Muscle layer of colon (tissue), 2 donors: ENCODE measurements at regions not wholly inside any gene's neighbourhood (a gene's known extent, or its start where the extent isn't known, plus 50 kb on each side); places are given as distances from the start of the nearest gene placed in this dataset.

Source experiments
- H3K27ac ChIP-seq: one replicate; pipeline ENCODE4 v1.7.0; 2013; ENCODE audit warnings: low read depth, mild to moderate bottlenecking, low read length, moderate library complexity
- H3K27me3 ChIP-seq, 2 donors: one replicate each; pipeline ENCODE4 v1.7.0; 2013; ENCODE audit warnings: low read length in 2 of 2, mild to moderate bottlenecking in 2 of 2; ENCODE audit not compliant: insufficient read depth in 2 of 2, control insufficient read depth in 1 of 2
- H3K36me3 ChIP-seq: one replicate; pipeline ENCODE4 v1.7.0; 2013; ENCODE audit warnings: mild to moderate bottlenecking, low read length; ENCODE audit not compliant: insufficient read depth
- H3K4me1 ChIP-seq: one replicate; pipeline ENCODE4 v1.7.0; 2013; ENCODE audit warnings: mild to moderate bottlenecking, low read length; ENCODE audit not compliant: insufficient read depth
- H3K4me3 ChIP-seq, 2 donors: one replicate each; pipeline ENCODE4 v1.7.0; 2013; ENCODE audit warnings: low read length in 2 of 2, low read depth in 1 of 2, mild to moderate bottlenecking in 1 of 2, moderate library complexity in 1 of 2
- H3K9ac ChIP-seq: one replicate; pipeline ENCODE4 v1.7.0; 2013; ENCODE audit warnings: low read length
- H3K9me3 ChIP-seq: one replicate; pipeline ENCODE4 v1.7.0; 2013; ENCODE audit warnings: mild to moderate bottlenecking, low read length
- donor health status: abdominal sarcoma.
- donor health status: Adenocarcinoma of cecum.

- H3K4me3 ChIP-seq: no peak overlapping the region
- no peaks in the 10 kb centered on the region for H3K9me3 ChIP-seq
- no peaks in the 10 kb centered on the region for H3K4me1 ChIP-seq
- H3K9ac ChIP-seq: no peak overlapping the region
- H3K27ac ChIP-seq: no peak overlapping the region
- H3K36me3 ChIP-seq: no peaks in the 10 kb centered on the region
- no peaks in the 10 kb centered on the region for H3K27me3 ChIP-seq
Measured at GRCh38 chr11:134921938-134922337, 509.9 kb upstream of the B3GAT1 start.

- no peaks in the 10 kb centered on the region for H3K27me3 ChIP-seq
- H3K36me3 ChIP-seq: no peaks in the 10 kb centered on the region
- H3K4me3 ChIP-seq: no peak overlapping the region
- peaks cover 2% of the 10 kb centered on the region for H3K4me1 ChIP-seq
- no peak overlapping the region for H3K9ac ChIP-seq
- H3K9me3 ChIP-seq: no peaks in the 10 kb centered on the region
- H3K27ac ChIP-seq: no peak overlapping the region
Measured at GRCh38 chr11:134920851-134921608, 509.0 kb upstream of the B3GAT1 start.

DNA sequence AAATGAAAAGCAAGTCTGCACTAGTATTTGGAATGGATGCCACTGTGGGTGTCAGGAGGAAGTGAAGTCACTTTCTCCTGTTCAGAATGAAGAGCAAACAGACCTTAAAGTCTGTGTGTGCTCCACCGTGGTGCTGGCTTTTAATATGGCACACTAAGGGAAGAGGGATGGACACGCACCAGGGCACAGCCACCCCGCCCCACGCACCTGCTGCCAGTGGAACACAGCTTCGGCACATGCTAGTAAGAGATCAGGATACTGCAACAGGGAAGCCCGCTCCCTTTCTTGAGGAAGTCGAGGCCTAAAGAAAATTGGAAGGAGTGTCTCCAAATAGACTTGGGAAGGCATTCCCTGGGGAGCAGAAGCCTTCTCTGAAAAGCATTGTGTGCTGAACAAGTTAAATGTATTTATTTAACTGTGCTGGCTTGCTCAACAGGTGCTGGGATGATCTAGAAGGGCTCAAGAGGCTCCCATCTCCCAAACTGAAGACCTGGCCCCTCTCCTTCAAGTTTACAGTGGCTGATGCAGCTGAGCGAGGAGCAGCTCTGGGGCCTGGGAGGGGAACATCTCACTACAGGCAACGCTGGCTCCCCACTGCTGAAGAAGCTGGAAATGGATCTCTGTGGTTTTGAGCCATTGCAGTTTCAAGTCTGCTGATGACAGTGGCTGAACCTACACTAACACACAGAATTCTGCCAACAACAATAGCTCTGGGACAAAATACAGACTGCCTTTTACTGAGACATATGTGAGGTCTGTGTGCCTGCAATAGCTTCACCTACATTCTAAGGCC, 504.6 kb upstream of the B3GAT1 start:
- H3K36me3 ChIP-seq: no peaks in the 10 kb centered on the region
- peaks cover 18% of the 10 kb centered on the region for H3K4me1 ChIP-seq
- no peaks in the 10 kb centered on the region for H3K27me3 ChIP-seq
- H3K9ac ChIP-seq: no peak overlapping the region
- H3K9me3 ChIP-seq: no peaks in the 10 kb centered on the region
- H3K4me3 ChIP-seq: no peak overlapping the region
- H3K27ac ChIP-seq: no peak overlapping the region

GRCh38 chr11:134915881-134916280, 503.8 kb upstream of the B3GAT1 start:
- Histone ChIP-seq H3K27me3 (no peaks in the 10 kb centered on the region), H3K9ac (no peak overlapping the region), H3K9me3 (no peaks in the 10 kb centered on the region), H3K36me3 (no peaks in the 10 kb centered on the region), H3K4me1 (peaks cover 18% of the 10 kb centered on the region), H3K4me3 (no peak overlapping the region), H3K27ac (no peak overlapping the region)

DNA sequence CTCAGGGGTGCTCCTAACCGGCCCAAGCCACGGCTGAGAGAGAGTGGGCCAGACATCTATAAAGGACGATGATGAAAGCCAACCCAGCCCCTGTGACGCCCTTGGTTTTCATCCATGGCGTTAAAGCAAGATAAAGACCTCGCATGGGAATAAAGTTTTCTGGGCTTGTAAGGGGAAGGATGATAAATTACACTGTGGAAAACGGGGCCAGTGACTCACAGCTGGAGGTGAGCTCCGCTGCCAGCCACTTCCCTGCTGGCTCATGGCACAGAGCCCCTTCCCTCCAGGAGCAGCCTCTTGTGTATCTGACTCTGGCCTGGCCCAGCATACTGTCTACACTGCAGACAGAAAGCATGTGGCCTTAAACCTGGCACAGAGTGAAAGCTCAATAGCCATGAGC, 503.2 kb upstream of the B3GAT1 start:
- H3K36me3 ChIP-seq: no peaks in the 10 kb centered on the region
- no peaks in the 10 kb centered on the region for H3K27me3 ChIP-seq
- H3K4me3 ChIP-seq: no peak overlapping the region
- H3K27ac ChIP-seq: no peak overlapping the region
- no peak overlapping the region for H3K9ac ChIP-seq
- peaks cover 18% of the 10 kb centered on the region for H3K4me1 ChIP-seq
- no peaks in the 10 kb centered on the region for H3K9me3 ChIP-seq

- Histone ChIP-seq H3K27ac (no peak overlapping the region), H3K9me3 (no peaks in the 10 kb centered on the region), H3K27me3 (no peaks in the 10 kb centered on the region), H3K36me3 (no peaks in the 10 kb centered on the region), H3K9ac (no peak overlapping the region), H3K4me3 (no peak overlapping the region), H3K4me1 (peaks cover 18% of the 10 kb centered on the region)
Measured at GRCh38 chr11:134913999-134914590, 502.1 kb upstream of the B3GAT1 start.

DNA sequence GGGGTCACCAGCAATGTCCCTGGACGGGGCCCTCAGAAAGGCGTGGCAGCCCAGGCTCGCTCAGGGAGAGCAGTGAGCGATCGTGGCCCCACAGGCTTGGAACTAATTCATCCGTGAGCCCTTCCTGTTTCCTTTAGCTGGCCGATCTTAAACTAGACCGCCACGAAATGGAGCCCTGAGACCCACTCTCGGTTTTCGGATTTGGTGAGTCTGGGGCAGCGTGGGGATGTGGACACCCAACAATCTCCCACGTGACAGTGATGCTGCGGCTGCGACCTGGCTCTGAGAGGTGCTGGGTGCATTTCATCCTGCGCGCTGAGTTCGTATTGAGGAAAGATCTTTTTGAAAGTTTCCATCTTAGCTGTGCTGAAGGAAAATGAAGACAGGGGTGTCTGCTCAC, 501.3 kb upstream of the B3GAT1 start:
- Histone ChIP-seq H3K36me3 (no peaks in the 10 kb centered on the region), H3K27ac (no peak overlapping the region), H3K9ac (no peak overlapping the region), H3K27me3 (no peaks in the 10 kb centered on the region), H3K4me1 (peaks cover 18% of the 10 kb centered on the region), H3K9me3 (no peaks in the 10 kb centered on the region), H3K4me3 (no peak overlapping the region)

GRCh38 chr11:134911514-134912180, 499.6 kb upstream of the B3GAT1 start:
- no peak overlapping the region for H3K27ac ChIP-seq
- no peak overlapping the region for H3K9ac ChIP-seq
- no peaks in the 10 kb centered on the region for H3K9me3 ChIP-seq
- H3K36me3 ChIP-seq: no peaks in the 10 kb centered on the region
- no peaks in the 10 kb centered on the region for H3K27me3 ChIP-seq
- no peak overlapping the region for H3K4me3 ChIP-seq
- peaks cover 18% of the 10 kb centered on the region for H3K4me1 ChIP-seq

DNA sequence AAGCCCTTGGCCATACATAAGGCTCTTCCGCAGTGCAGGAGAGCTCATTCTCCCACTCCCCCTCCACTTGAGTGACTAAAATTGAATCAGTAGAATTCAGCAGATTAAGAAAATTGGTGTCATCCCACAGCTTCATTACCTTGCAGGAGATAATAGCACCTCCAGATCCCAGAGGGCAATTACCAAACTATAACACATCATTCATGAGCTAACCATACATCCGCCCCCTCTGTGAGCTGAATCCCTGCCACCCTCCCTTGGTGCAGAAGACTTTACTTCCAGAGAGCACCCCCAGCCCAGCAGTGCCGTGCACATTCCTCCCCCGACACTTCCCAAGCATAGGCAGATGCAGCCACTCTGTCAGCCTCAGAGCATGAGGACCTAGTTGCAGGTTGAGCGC, 496.5 kb upstream of the B3GAT1 start:
- Histone ChIP-seq H3K9me3 (no peaks in the 10 kb centered on the region), H3K27ac (no peak overlapping the region), H3K36me3 (no peaks in the 10 kb centered on the region), H3K4me1 (peaks cover 15% of the 10 kb centered on the region), H3K9ac (no peak overlapping the region), H3K27me3 (no peaks in the 10 kb centered on the region), H3K4me3 (no peak overlapping the region)

DNA sequence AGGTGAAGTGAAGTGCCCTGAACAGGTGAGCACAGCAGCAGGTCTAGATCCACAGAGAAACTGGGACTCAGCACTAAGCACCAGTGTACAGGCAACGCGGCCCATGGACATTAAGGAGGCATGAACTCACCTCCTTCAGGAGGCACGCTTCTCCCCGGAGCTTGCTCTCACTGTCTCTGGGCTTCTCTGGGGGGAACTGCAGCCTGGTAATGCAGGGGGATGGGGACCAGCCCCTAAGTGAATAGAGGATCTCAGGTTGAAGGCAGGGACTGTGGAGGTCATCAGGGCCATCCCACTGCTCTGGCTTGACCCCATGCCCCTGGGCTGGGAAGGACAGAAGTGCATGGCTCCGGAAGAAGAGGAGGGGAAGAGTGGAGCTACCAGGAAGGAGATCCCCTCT, 495.6 kb upstream of the B3GAT1 start:
- no peak overlapping the region for H3K4me3 ChIP-seq
- no peak overlapping the region for H3K27ac ChIP-seq
- H3K4me1 ChIP-seq: peaks cover 15% of the 10 kb centered on the region
- no peaks in the 10 kb centered on the region for H3K36me3 ChIP-seq
- no peak overlapping the region for H3K9ac ChIP-seq
- H3K9me3 ChIP-seq: no peaks in the 10 kb centered on the region
- no peaks in the 10 kb centered on the region for H3K27me3 ChIP-seq

- Histone ChIP-seq H3K27me3 (no peaks in the 10 kb centered on the region), H3K36me3 (no peaks in the 10 kb centered on the region), H3K4me1 (peaks cover 15% of the 10 kb centered on the region)
Measured at GRCh38 chr11:134906356-134906955, 494.4 kb upstream of the B3GAT1 start.

More at GRCh38 chr11:134906356-134906955, 494.4 kb upstream of the B3GAT1 start:
- H3K27ac ChIP-seq: no peak overlapping the region
- no peaks in the 10 kb centered on the region for H3K9me3 ChIP-seq
- H3K4me3 ChIP-seq: no peak overlapping the region
- H3K9ac ChIP-seq: no peak overlapping the region
